HG03280 (cell line): ENCODE measurements at regions not wholly inside any gene's neighbourhood (a gene's known extent, or its start where the extent isn't known, plus 50 kb on each side); places are given as distances from the start of the nearest gene placed in this dataset.

ENCODE experiments used
- ATAC-seq: cut with Tn5 transposase; IDR thresholded peaks from one replicate; pipeline ENCODE4 v1.9.1; 2021; ENCODE audit warnings: mild to moderate bottlenecking, moderate library complexity; ENCODE audit not compliant: unreplicated experiment

GRCh38 chr5:60340965-60341471 is 358.9 kb downstream of the DEPDC1B start:
- ATAC-seq: peak; percentile 57

GRCh38 chr5:60340326-60340725 is 359.6 kb downstream of the DEPDC1B start:
- ATAC-seq: no peak

GRCh38 chr5:60339691-60340201 is 360.2 kb downstream of the DEPDC1B start:
- ATAC-seq: no peak

- no peak for ATAC-seq
These were observed 361.1 kb downstream of the DEPDC1B start for GRCh38 chr5:60338846-60339245.

GRCh38 chr5:60336491-60336890 is 363.5 kb downstream of the DEPDC1B start:
- ATAC-seq: no peak

GRCh38 chr5:60335913-60336312 is 364.1 kb downstream of the DEPDC1B start:
- no peak for ATAC-seq

GRCh38 chr5:60334281-60334713 is 365.7 kb downstream of the DEPDC1B start:
- no peak for ATAC-seq

GRCh38 chr5:60333005-60333571 is 366.9 kb downstream of the DEPDC1B start:
- no peak for ATAC-seq

- ATAC-seq: peak; percentile 59
These were observed 367.5 kb downstream of the DEPDC1B start for GRCh38 chr5:60332244-60333004.

GRCh38 chr5:60330236-60330635 is 369.7 kb downstream of the DEPDC1B start:
- ATAC-seq: no peak

GRCh38 chr5:60325870-60326269 is 374.1 kb downstream of the DEPDC1B start:
- ATAC-seq: no peak

- no peak for ATAC-seq
These were observed 376.4 kb downstream of the DEPDC1B start for GRCh38 chr5:60323596-60323995.

- ATAC-seq: no peak
These were observed 387.9 kb downstream of the DEPDC1B start for GRCh38 chr5:60312098-60312497.

GRCh38 chr5:60299944-60300343 is 400.0 kb downstream of the DEPDC1B start:
- no peak for ATAC-seq

- ATAC-seq: no peak
These were observed 402.3 kb downstream of the DEPDC1B start for GRCh38 chr5:60297658-60298057.

- ATAC-seq: no peak
These were observed 401.9 kb upstream of the PDE4D start for GRCh38 chr5:60295423-60295822.

- ATAC-seq: no peak
These were observed 400.0 kb upstream of the PDE4D start for GRCh38 chr5:60293518-60293917.

- ATAC-seq: peak; percentile 80
These were observed 393.7 kb upstream of the PDE4D start for GRCh38 chr5:60287174-60287771.

GRCh38 chr5:60285910-60286309 is 392.4 kb upstream of the PDE4D start:
- no peak for ATAC-seq

- no peak for ATAC-seq
These were observed 387.4 kb upstream of the PDE4D start for GRCh38 chr5:60280943-60281342.

GRCh38 chr5:60277941-60278340 is 384.4 kb upstream of the PDE4D start:
- no peak for ATAC-seq

GRCh38 chr5:60274747-60275146 is 381.2 kb upstream of the PDE4D start:
- ATAC-seq: no peak
